CD14-positive monocyte (primary cell): ENCODE measurements at regions not wholly inside any gene's neighbourhood (a gene's known extent, or its start where the extent isn't known, plus 50 kb on each side); places are given as distances from the start of the nearest gene placed in this dataset.

Source experiments
- DNase-seq, 3 donors: peaks; one replicate each; pipeline ENCODE4 v3.0.0-alpha.2; 2011 to 2022
- H2AFZ ChIP-seq: 2 replicates; pipeline ENCODE4 v1.6.0; 2012; ENCODE audit warnings: mild to moderate bottlenecking, low read depth, low read length, inconsistent platforms; ENCODE audit not compliant: insufficient read depth, poor library complexity, severe bottlenecking
- H3K27ac ChIP-seq, 2 donors: 1 replicate in 1 of 2; 2 replicates in 1 of 2; pipeline ENCODE4 v1.5.1; 2012 to 2013; ENCODE audit warnings: low read length in 2 of 2, control low read depth in 1 of 2, inconsistent platforms in 1 of 2, low read depth in 1 of 2, mild to moderate bottlenecking in 1 of 2
- H3K27me3 ChIP-seq, 2 donors: one replicate each; pipeline versions ENCODE4 v1.6.0 to v1.6.1; 2011 to 2013; ENCODE audit warnings: low read length in 2 of 2; ENCODE audit not compliant: control insufficient read depth in 2 of 2, insufficient read depth in 2 of 2
- H3K36me3 ChIP-seq, 2 donors: replicated peaks in 1 of 2; 1 replicate in 1 of 2; 2 replicates in 1 of 2; pipeline versions ENCODE4 v1.5.1 to v1.6.1; 2012 to 2013; ENCODE audit warnings: low read length in 2 of 2, control low read depth in 1 of 2, inconsistent platforms in 1 of 2, mild to moderate bottlenecking in 1 of 2; ENCODE audit not compliant: insufficient read depth in 2 of 2, control insufficient read depth in 1 of 2
- H3K4me1 ChIP-seq, 2 donors: 1 replicate in 1 of 2; 2 replicates in 1 of 2; pipeline versions ENCODE4 v1.5.1 to v1.6.1; 2012 to 2013; ENCODE audit warnings: low read length in 2 of 2, control low read depth in 1 of 2, inconsistent platforms in 1 of 2, mild to moderate bottlenecking in 1 of 2, moderate library complexity in 1 of 2; ENCODE audit not compliant: insufficient read depth in 2 of 2, control insufficient read depth in 1 of 2
- H3K4me2 ChIP-seq: replicated peaks from 2 replicates; pipeline ENCODE3; 2012; ENCODE audit warnings: low read length, moderate library complexity, mild to moderate bottlenecking; ENCODE audit not compliant: poor library complexity, severe bottlenecking; ENCODE audit errors: extremely low read depth
- H3K4me3 ChIP-seq, 3 experiments: fragments of 200-600 bp in 1 of 3; sonication (generic) in 1 of 3; replicated peaks in 1 of 3; 1 replicate in 2 of 3; 2 replicates in 1 of 3; pipeline ENCODE4 v1.5.1; 2011 to 2013; ENCODE audit warnings: low read length in 3 of 3, mild to moderate bottlenecking in 3 of 3, control low read depth in 2 of 3, low read depth in 2 of 3, inconsistent platforms in 1 of 3, moderate library complexity in 1 of 3
- H3K79me2 ChIP-seq: 2 replicates; pipeline ENCODE4 v1.6.0; 2012; ENCODE audit warnings: mild to moderate bottlenecking, control low read depth, inconsistent platforms, low read length, moderate library complexity; ENCODE audit not compliant: insufficient read depth
- H3K9ac ChIP-seq: 2 replicates; pipeline ENCODE4 v1.6.0; 2017; ENCODE audit warnings: low read length, mild to moderate bottlenecking; ENCODE audit not compliant: insufficient read depth, poor library complexity, severe bottlenecking
- H3K9me3 ChIP-seq, 2 donors: replicated peaks in 1 of 2; 1 replicate in 1 of 2; 2 replicates in 1 of 2; pipeline versions ENCODE4 v1.5.1 to v1.6.1; 2012 to 2013; ENCODE audit warnings: low read length in 2 of 2, control low read depth in 1 of 2; ENCODE audit not compliant: control insufficient read depth in 1 of 2, insufficient read depth in 1 of 2
- H4K20me1 ChIP-seq: 2 replicates; pipeline ENCODE4 v1.6.0; 2012; ENCODE audit warnings: mild to moderate bottlenecking, low read length, control low read depth, moderate library complexity; ENCODE audit not compliant: insufficient read depth
- H3K27ac Mint-ChIP-seq, 7 donors: one replicate each; pipeline ENCODE4 v1.8.0; 2020; ENCODE audit warnings: mild to moderate bottlenecking in 7 of 7, mixed read lengths in 7 of 7, moderate library complexity in 6 of 7, inconsistent platforms in 2 of 7
- H3K27me3 Mint-ChIP-seq, 3 donors: one replicate each; pipeline ENCODE4 v1.8.0; 2021 to 2022; ENCODE audit warnings: low read depth in 3 of 3, mild to moderate bottlenecking in 3 of 3, mixed read lengths in 3 of 3, moderate library complexity in 3 of 3, inconsistent platforms in 1 of 3
- H3K36me3 Mint-ChIP-seq, 2 donors: one replicate each; pipeline ENCODE4 v1.8.0; 2020; ENCODE audit warnings: mixed read lengths in 2 of 2, inconsistent platforms in 1 of 2, mild to moderate bottlenecking in 1 of 2
- H3K4me1 Mint-ChIP-seq: one replicate; pipeline ENCODE4 v1.8.0; 2020; ENCODE audit warnings: mild to moderate bottlenecking, mixed read lengths
- H3K4me3 Mint-ChIP-seq, 2 donors: one replicate each; pipeline ENCODE4 v1.8.0; 2020; ENCODE audit warnings: mild to moderate bottlenecking in 2 of 2, mixed read lengths in 2 of 2, moderate library complexity in 1 of 2
- H3K9me3 Mint-ChIP-seq, 7 donors: one replicate each; pipeline ENCODE4 v1.8.0; 2020 to 2022; ENCODE audit warnings: mixed read lengths in 7 of 7, mild to moderate bottlenecking in 6 of 7, moderate library complexity in 6 of 7, inconsistent platforms in 2 of 7
- WGBS: methylation state at CpG from one replicate; pipeline ENCODE4 v1.1.5; 2013; ENCODE audit warnings: missing lambda C conversion rate; ENCODE audit not compliant: insufficient coverage; 5-methylcytosine and 5-hydroxymethylcytosine counted together
- intact Hi-C, 2 donors: fragments of 100-400 bp; cut with micrococcal nuclease; formaldehyde crosslinking; loops; one replicate each; pipeline versions ENCODE4 v1.15.0 to v1.15.1; 2023
- TF ChIP-seq, protein P1 (sequence below): fragments of 200-600 bp; IDR thresholded peaks from one replicate; pipeline ENCODE4 v1.8.0; 2022; ENCODE audit warnings: antibody characterized with exemption, mild to moderate bottlenecking

DNA sequence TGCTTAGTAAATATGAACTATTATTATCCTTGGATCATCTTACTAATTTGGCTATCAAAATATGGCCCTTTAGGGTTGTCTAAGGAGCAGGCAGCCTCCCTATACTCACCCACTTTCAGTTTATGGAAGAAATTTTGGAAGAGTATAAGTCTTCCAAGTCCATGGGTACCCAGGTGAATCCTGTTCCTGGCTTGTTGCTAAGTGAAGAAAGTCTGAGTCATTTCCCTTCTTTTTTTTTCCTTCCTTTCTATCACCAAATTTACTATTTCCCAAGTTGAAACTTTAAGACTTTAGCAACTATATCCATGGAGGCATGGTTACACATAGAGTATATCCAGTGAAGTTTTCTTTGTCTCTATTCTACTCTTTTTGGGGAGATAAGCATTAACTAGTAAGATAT lies 184.0 kb upstream of the ACTBL2 start:
- Histone ChIP-seq H3K4me2 (no peak overlapping the region), H3K79me2 (no peaks in the 10 kb centered on the region), H3K9me3 (no peaks in the 10 kb centered on the region), H3K36me3 (no peaks in the 10 kb centered on the region), H3K9ac (no peak overlapping the region), H3K4me3 (no peak overlapping the region), H3K4me1 (no peaks in the 10 kb centered on the region), H3K27ac (no peak overlapping the region), H4K20me1 (no peaks in the 10 kb centered on the region), H2AFZ (no peak overlapping the region), H3K27me3 (no peaks in the 10 kb centered on the region)
- Mint-ChIP-seq H3K4me3 (no peak overlapping the region), H3K27me3 (peaks cover 0 to 2% (median 0%) of the 10 kb centered on the region in 3 donors), H3K36me3 (no peaks in the 10 kb centered on the region), H3K27ac (no peak overlapping the region), H3K4me1 (no peaks in the 10 kb centered on the region), H3K9me3 (peaks cover 0 to 2% (median 0%) of the 10 kb centered on the region in 7 donors)
- intact Hi-C loops = no loop called here
- TF ChIP-seq, protein P1, sequence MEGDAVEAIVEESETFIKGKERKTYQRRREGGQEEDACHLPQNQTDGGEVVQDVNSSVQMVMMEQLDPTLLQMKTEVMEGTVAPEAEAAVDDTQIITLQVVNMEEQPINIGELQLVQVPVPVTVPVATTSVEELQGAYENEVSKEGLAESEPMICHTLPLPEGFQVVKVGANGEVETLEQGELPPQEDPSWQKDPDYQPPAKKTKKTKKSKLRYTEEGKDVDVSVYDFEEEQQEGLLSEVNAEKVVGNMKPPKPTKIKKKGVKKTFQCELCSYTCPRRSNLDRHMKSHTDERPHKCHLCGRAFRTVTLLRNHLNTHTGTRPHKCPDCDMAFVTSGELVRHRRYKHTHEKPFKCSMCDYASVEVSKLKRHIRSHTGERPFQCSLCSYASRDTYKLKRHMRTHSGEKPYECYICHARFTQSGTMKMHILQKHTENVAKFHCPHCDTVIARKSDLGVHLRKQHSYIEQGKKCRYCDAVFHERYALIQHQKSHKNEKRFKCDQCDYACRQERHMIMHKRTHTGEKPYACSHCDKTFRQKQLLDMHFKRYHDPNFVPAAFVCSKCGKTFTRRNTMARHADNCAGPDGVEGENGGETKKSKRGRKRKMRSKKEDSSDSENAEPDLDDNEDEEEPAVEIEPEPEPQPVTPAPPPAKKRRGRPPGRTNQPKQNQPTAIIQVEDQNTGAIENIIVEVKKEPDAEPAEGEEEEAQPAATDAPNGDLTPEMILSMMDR = no peak
- DNase-seq = no peak

DNA sequence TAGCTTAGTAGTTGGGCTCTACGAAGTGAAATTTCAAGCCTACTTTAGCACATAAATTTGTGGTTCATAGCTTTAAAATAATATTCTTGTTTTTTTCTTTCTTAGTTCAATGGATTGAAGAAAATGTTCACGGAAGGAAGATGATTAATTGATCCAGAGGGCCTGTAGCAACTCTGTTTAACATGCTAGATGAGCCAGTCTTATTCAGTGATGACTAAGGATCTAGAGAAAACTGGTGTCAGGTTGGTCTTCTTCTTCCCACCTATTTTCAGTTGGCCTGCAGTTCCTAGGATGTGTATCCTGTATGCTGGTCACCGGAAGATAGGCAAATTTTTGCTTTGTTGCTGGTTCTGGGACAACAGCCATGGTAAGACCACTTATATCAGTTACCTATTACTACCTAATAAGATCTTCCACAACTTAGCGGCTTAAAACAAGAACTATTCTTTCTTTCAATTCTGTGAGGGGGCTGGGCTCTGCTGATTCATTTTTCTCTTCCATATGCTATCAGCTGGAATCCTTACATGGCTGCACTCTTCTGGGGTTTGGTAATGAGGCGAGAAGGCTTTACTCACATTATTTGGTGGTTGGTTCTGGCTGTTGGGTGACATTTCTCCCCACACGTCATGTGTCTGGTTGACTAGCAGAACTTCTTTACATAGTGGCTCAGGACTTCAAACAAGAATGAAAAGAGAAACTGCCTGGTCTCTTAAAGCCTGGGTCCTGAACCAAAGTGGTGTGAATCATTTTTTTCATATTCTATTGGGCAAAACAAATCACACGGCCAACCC lies 182.7 kb upstream of the ACTBL2 start:
- no peaks in the 10 kb centered on the region for H3K36me3 ChIP-seq
- no peak overlapping the region for H3K27ac ChIP-seq
- Mint-ChIP-seq H3K27ac (no peak overlapping the region), H3K4me1 (no peaks in the 10 kb centered on the region), H3K27me3 (peaks cover 0 to 2% (median 0%) of the 10 kb centered on the region in 3 donors), H3K4me3 (no peak overlapping the region), H3K36me3 (no peaks in the 10 kb centered on the region), H3K9me3 (peaks cover 0 to 2% (median 0%) of the 10 kb centered on the region in 7 donors)
- H3K9me3 ChIP-seq = no peaks in the 10 kb centered on the region
- intact Hi-C loops = no loop called here
- no peak for DNase-seq
- H3K27me3 ChIP-seq = no peaks in the 10 kb centered on the region
- no peak overlapping the region for H3K9ac ChIP-seq
- no peaks in the 10 kb centered on the region for H4K20me1 ChIP-seq
- H3K79me2 ChIP-seq = no peaks in the 10 kb centered on the region
- no peak overlapping the region for H3K4me2 ChIP-seq
- no peak overlapping the region for H2AFZ ChIP-seq
- no peak overlapping the region for H3K4me3 ChIP-seq
- no peaks in the 10 kb centered on the region for H3K4me1 ChIP-seq
- TF ChIP-seq, protein P1 = no peak
- WGBS = 100% methylated on average over 1 of the region's 7 CpGs
